Liver (tissue), 8 donors: ENCODE measurements at regions not wholly inside any gene's neighbourhood (a gene's known extent, or its start where the extent isn't known, plus 50 kb on each side); places are given as distances from the start of the nearest gene placed in this dataset.

ENCODE experiments used
- DNase-seq: peaks from one replicate; pipeline ENCODE4 v3.0.0-alpha.2; 2017; ENCODE audit warnings: low spot score
- H3K27ac ChIP-seq, 2 donors: one replicate each; pipeline ENCODE4 v1.7.0; 2013; ENCODE audit warnings: inconsistent platforms in 2 of 2, low read length in 2 of 2, control low read depth in 1 of 2, low read depth in 1 of 2, mild to moderate bottlenecking in 1 of 2
- H3K27me3 ChIP-seq, 4 donors: one replicate each; pipeline versions ENCODE4 v1.6.1 to v1.7.0; 2013; ENCODE audit warnings: low read length in 3 of 4, inconsistent platforms in 1 of 4, mild to moderate bottlenecking in 1 of 4, moderate library complexity in 1 of 4; ENCODE audit not compliant: control insufficient read depth in 4 of 4, insufficient read depth in 4 of 4
- H3K36me3 ChIP-seq, 4 donors: one replicate each; pipeline versions ENCODE4 v1.6.1 to v1.7.0; 2013; ENCODE audit warnings: low read length in 3 of 4, mild to moderate bottlenecking in 3 of 4, low read depth in 1 of 4, moderate library complexity in 1 of 4; ENCODE audit not compliant: control insufficient read depth in 4 of 4, insufficient read depth in 3 of 4
- H3K4me1 ChIP-seq, 4 donors: one replicate each; pipeline versions ENCODE4 v1.6.1 to v1.7.0; 2013; ENCODE audit warnings: low read length in 3 of 4, mild to moderate bottlenecking in 3 of 4, moderate library complexity in 1 of 4; ENCODE audit not compliant: control insufficient read depth in 4 of 4, insufficient read depth in 4 of 4
- H3K4me3 ChIP-seq, 3 donors: one replicate each; pipeline versions ENCODE4 v1.6.1 to v1.7.0; 2013; ENCODE audit warnings: low read length in 3 of 3, control low read depth in 1 of 3, low read depth in 1 of 3, mild to moderate bottlenecking in 1 of 3
- H3K9ac ChIP-seq, 2 donors: one replicate each; pipeline ENCODE4 v1.7.0; 2013; ENCODE audit warnings: low read length in 2 of 2, mild to moderate bottlenecking in 2 of 2, moderate library complexity in 2 of 2, control low read depth in 1 of 2, low read depth in 1 of 2
- H3K9me3 ChIP-seq, 4 donors: one replicate each; pipeline versions ENCODE4 v1.6.1 to v1.7.0; 2013; ENCODE audit warnings: low read length in 3 of 4; ENCODE audit not compliant: control insufficient read depth in 4 of 4
- EGR1 ChIP-seq, 2 donors: IDR thresholded peaks; 2 replicates each; pipeline ENCODE4 v1.6.1; 2016 to 2018; ENCODE audit warnings: antibody characterized with exemption in 2 of 2, low read depth in 2 of 2
- FOXA1 ChIP-seq: IDR thresholded peaks from 2 replicates; pipeline ENCODE4 v1.6.1; 2016; ENCODE audit warnings: antibody characterized with exemption
- FOXA2 ChIP-seq: IDR thresholded peaks from 2 replicates; pipeline ENCODE4 v1.6.1; 2016; ENCODE audit warnings: antibody characterized with exemption
- GABPA ChIP-seq, 2 donors: IDR thresholded peaks in 1 of 2; conservative IDR thresholded peaks in 1 of 2; 2 replicates each; pipeline ENCODE4 v1.6.1; 2016; ENCODE audit warnings: antibody characterized with exemption in 2 of 2, mild to moderate bottlenecking in 1 of 2, moderate library complexity in 1 of 2
- HNF4A ChIP-seq, 2 donors: conservative IDR thresholded peaks; 2 replicates each; pipeline ENCODE4 v1.6.1; 2016; ENCODE audit warnings: antibody characterized with exemption in 2 of 2, mild to moderate bottlenecking in 2 of 2
- HNF4G ChIP-seq: IDR thresholded peaks from 2 replicates; pipeline ENCODE4 v1.6.1; 2016; ENCODE audit warnings: antibody characterized with exemption
- JUND ChIP-seq, 2 donors: IDR thresholded peaks; 2 replicates each; pipeline ENCODE4 v1.6.1; 2016; ENCODE audit warnings: antibody characterized with exemption in 2 of 2
- RAD21 ChIP-seq, 2 donors: IDR thresholded peaks; 2 replicates each; pipeline ENCODE4 v1.6.1; 2016; ENCODE audit warnings: antibody characterized with exemption in 2 of 2, mild to moderate bottlenecking in 2 of 2
- RXRA ChIP-seq, 2 donors: IDR thresholded peaks; 2 replicates each; pipeline ENCODE4 v1.6.1; 2017 to 2018; ENCODE audit warnings: antibody characterized with exemption in 2 of 2, mild to moderate bottlenecking in 1 of 2
- SP1 ChIP-seq: IDR thresholded peaks from 2 replicates; pipeline ENCODE4 v1.6.1; 2018; ENCODE audit warnings: antibody characterized with exemption, mild to moderate bottlenecking
- TAF1 ChIP-seq: conservative IDR thresholded peaks from 2 replicates; pipeline ENCODE4 v1.6.1; 2016; ENCODE audit warnings: antibody characterized with exemption, mild to moderate bottlenecking
- YY1 ChIP-seq: IDR thresholded peaks from 2 replicates; pipeline ENCODE4 v1.6.1; 2016; ENCODE audit warnings: antibody characterized with exemption, mild to moderate bottlenecking
- WGBS: extraction: QIAGEN DNeasy Blood & Tissue Kit; methylation state at CpG from one replicate; pipeline ENCODE4 v1.1.7; 2013; 5-methylcytosine and 5-hydroxymethylcytosine counted together
- TF ChIP-seq, protein P1 (sequence below): IDR thresholded peaks from 2 replicates; pipeline ENCODE4 v1.6.1; 2016; ENCODE audit warnings: antibody characterized with exemption
- TF ChIP-seq, protein P2 (sequence below): fragments of 150-350 bp; IDR thresholded peaks from 2 replicates; pipeline ENCODE4 v1.5.1; 2017; ENCODE audit warnings: improper control_type of control experiment, low read depth, low read length; ENCODE audit not compliant: missing input control
- TF ChIP-seq, protein P3 (sequence below): IDR thresholded peaks from 2 replicates; pipeline ENCODE4 v1.6.1; 2016; ENCODE audit warnings: antibody characterized with exemption
- TF ChIP-seq, protein P4 (sequence below): IDR thresholded peaks from 2 replicates; pipeline ENCODE4 v1.6.1; 2016; ENCODE audit warnings: antibody characterized with exemption
- TF ChIP-seq, protein P5 (sequence below): IDR thresholded peaks from 2 replicates; pipeline ENCODE4 v1.6.1; 2016; ENCODE audit warnings: antibody characterized with exemption, mild to moderate bottlenecking
- donor health status: healthy.
- donor health status: healthy.
- donor health status: healthy.
- donor health status: healthy.
- donor health status: healthy.

DNA sequence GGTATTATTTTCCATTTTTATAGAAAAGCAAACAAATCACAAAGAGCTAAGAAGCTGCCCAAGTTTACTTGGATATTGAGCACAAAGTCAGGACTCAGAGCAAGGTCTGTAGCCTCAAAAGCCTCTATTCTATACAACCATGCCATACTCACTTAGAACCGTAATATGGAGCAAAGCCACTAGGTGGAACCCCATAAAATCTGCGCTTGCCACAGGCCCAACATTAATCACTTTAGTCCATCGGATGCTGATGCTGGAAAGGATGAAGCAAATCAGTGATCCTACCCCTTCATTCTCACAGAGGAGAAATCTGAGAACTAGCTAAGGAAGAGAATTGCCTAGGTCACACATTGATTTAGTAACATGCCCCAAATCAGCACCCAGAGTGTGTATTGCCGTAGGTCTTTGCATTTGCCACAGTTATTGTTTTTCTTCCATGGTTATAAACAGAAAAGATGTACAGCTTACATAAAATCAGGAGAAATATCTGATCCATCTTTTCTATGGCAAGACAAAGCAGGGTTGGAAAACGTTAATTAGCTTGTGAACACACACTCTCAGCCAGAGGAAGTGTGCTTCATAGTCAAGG, 56.7 kb upstream of the RAB38 start:
- no peak overlapping the region for H3K4me3 ChIP-seq
- no peaks in the 10 kb centered on the region for H3K27me3 ChIP-seq
- peaks cover 0 to 4% (median under 1%) of the 10 kb centered on the region in 4 donors for H3K9me3 ChIP-seq
- no peak overlapping the region for H3K9ac ChIP-seq
- no peaks in the 10 kb centered on the region for H3K4me1 ChIP-seq
- 49% methylated on average over 5 of the region's 5 CpGs for WGBS
- H3K27ac ChIP-seq = no peak overlapping the region
- TF ChIP-seq, protein P1, sequence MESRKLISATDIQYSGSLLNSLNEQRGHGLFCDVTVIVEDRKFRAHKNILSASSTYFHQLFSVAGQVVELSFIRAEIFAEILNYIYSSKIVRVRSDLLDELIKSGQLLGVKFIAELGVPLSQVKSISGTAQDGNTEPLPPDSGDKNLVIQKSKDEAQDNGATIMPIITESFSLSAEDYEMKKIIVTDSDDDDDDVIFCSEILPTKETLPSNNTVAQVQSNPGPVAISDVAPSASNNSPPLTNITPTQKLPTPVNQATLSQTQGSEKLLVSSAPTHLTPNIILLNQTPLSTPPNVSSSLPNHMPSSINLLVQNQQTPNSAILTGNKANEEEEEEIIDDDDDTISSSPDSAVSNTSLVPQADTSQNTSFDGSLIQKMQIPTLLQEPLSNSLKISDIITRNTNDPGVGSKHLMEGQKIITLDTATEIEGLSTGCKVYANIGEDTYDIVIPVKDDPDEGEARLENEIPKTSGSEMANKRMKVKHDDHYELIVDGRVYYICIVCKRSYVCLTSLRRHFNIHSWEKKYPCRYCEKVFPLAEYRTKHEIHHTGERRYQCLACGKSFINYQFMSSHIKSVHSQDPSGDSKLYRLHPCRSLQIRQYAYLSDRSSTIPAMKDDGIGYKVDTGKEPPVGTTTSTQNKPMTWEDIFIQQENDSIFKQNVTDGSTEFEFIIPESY = no peak
- TF ChIP-seq, protein P2, sequence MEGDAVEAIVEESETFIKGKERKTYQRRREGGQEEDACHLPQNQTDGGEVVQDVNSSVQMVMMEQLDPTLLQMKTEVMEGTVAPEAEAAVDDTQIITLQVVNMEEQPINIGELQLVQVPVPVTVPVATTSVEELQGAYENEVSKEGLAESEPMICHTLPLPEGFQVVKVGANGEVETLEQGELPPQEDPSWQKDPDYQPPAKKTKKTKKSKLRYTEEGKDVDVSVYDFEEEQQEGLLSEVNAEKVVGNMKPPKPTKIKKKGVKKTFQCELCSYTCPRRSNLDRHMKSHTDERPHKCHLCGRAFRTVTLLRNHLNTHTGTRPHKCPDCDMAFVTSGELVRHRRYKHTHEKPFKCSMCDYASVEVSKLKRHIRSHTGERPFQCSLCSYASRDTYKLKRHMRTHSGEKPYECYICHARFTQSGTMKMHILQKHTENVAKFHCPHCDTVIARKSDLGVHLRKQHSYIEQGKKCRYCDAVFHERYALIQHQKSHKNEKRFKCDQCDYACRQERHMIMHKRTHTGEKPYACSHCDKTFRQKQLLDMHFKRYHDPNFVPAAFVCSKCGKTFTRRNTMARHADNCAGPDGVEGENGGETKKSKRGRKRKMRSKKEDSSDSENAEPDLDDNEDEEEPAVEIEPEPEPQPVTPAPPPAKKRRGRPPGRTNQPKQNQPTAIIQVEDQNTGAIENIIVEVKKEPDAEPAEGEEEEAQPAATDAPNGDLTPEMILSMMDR = peak; percentile 48
- TF ChIP-seq FOXA2 (no peak), HNF4G (no peak), GABPA (IDR thresholded peaks at IDR 0.05 in 1 of 2, conservative IDR thresholded peaks at IDR 0.05 in 1 of 2) (no peak), HNF4A (conservative IDR thresholded peaks at IDR 0.05) (no peak), EGR1 (IDR thresholded peaks at IDR 0.05; ENCODE audit: low read depth in 2 of 2) (no peak), YY1 (no peak), FOXA1 (no peak), SP1 (no peak), RAD21 (IDR thresholded peaks at IDR 0.05) (peak; percentile 72 to 85), RXRA (IDR thresholded peaks at IDR 0.05) (no peak)
- TF ChIP-seq, protein P3, sequence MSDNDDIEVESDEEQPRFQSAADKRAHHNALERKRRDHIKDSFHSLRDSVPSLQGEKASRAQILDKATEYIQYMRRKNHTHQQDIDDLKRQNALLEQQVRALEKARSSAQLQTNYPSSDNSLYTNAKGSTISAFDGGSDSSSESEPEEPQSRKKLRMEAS = no peak
- TF ChIP-seq, protein P4, sequence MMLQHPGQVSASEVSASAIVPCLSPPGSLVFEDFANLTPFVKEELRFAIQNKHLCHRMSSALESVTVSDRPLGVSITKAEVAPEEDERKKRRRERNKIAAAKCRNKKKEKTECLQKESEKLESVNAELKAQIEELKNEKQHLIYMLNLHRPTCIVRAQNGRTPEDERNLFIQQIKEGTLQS = no peak
- TF ChIP-seq, protein P5, sequence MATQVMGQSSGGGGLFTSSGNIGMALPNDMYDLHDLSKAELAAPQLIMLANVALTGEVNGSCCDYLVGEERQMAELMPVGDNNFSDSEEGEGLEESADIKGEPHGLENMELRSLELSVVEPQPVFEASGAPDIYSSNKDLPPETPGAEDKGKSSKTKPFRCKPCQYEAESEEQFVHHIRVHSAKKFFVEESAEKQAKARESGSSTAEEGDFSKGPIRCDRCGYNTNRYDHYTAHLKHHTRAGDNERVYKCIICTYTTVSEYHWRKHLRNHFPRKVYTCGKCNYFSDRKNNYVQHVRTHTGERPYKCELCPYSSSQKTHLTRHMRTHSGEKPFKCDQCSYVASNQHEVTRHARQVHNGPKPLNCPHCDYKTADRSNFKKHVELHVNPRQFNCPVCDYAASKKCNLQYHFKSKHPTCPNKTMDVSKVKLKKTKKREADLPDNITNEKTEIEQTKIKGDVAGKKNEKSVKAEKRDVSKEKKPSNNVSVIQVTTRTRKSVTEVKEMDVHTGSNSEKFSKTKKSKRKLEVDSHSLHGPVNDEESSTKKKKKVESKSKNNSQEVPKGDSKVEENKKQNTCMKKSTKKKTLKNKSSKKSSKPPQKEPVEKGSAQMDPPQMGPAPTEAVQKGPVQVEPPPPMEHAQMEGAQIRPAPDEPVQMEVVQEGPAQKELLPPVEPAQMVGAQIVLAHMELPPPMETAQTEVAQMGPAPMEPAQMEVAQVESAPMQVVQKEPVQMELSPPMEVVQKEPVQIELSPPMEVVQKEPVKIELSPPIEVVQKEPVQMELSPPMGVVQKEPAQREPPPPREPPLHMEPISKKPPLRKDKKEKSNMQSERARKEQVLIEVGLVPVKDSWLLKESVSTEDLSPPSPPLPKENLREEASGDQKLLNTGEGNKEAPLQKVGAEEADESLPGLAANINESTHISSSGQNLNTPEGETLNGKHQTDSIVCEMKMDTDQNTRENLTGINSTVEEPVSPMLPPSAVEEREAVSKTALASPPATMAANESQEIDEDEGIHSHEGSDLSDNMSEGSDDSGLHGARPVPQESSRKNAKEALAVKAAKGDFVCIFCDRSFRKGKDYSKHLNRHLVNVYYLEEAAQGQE = no peak
- DNase-seq = no peak
- H3K36me3 ChIP-seq = no peaks in the 10 kb centered on the region

DNA sequence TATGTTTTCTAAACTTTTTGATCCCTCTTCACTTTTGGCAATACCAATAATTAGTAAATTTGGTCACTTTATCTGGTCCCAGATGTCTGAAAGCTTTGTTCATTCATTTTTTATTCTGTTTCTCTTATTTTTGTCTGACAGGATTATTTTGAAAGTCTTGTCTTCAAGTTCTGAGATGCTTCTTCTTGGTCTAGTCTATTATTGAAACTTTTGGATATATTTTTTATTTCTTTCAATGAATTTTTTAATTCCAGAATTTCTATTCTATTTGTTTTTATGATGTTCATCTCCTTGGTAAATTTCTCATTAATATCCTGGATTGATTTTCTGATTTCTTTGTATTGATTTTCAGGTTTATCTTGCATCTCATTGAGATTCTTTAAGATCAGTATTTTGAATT, 54.1 kb upstream of the RAB38 start:
- Histone ChIP-seq H3K27me3 (no peaks in the 10 kb centered on the region), H3K9ac (no peak overlapping the region), H3K27ac (no peak overlapping the region), H3K4me1 (no peaks in the 10 kb centered on the region), H3K4me3 (no peak overlapping the region), H3K36me3 (no peaks in the 10 kb centered on the region), H3K9me3 (peaks cover 1 to 8% (median 5%) of the 10 kb centered on the region in 4 donors)
- DNase-seq = no peak
- TF ChIP-seq GABPA (IDR thresholded peaks at IDR 0.05 in 1 of 2, conservative IDR thresholded peaks at IDR 0.05 in 1 of 2) = no peak
- no peak for TF ChIP-seq YY1
- TF ChIP-seq RXRA (IDR thresholded peaks at IDR 0.05) = no peak
- TF ChIP-seq HNF4A (conservative IDR thresholded peaks at IDR 0.05) = no peak
- TF ChIP-seq TAF1 = no peak
- no peak for TF ChIP-seq FOXA2
- no peak for TF ChIP-seq JUND (IDR thresholded peaks at IDR 0.05)
- TF ChIP-seq, protein P5 = no peak
- TF ChIP-seq, protein P2 = no peak
- TF ChIP-seq FOXA1 = no peak
- no peak for TF ChIP-seq HNF4G
- TF ChIP-seq SP1 = no peak
